SK-N-MC (cell line): ENCODE measurements at regions not wholly inside any gene's neighbourhood (a gene's known extent, or its start where the extent isn't known, plus 50 kb on each side); places are given as distances from the start of the nearest gene placed in this dataset.

Experiments
- EZH2 ChIP-seq: fragments of 200-600 bp; sonication (generic); IDR thresholded peaks from one replicate; pipeline ENCODE4 v1.6.1; 2017; ENCODE audit warnings: antibody characterized with exemption
- POLR2AphosphoS5 ChIP-seq: IDR thresholded peaks from 2 replicates; pipeline ENCODE4 v1.6.1; 2012; ENCODE audit warnings: mild to moderate bottlenecking, low read depth, low read length, borderline replicate concordance

DNA sequence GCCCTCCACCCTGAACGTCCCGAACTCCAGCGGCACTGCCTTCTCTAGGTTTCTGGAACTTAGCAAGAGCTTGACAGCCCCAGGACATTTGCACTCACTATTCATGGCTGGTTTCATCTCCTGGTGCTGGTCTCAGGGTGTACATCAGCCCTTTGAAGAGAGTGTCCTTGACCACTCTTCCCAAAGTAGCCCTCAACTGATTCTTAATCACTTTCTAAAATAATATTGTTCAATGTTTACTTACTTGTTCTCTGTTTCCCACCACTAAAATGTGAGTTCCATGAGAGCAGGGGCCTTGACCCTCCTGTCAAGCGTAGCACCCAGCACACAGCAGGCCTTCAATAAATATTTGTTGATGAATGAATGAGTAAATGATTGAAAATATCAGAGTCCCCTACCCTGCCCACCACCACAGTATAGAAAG is 262.5 kb downstream of the RHOU start:
- TF ChIP-seq EZH2 (no peak), POLR2AphosphoS5 (no peak)
